Hypothalamus (tissue), 51 donors: ENCODE measurements at regions not wholly inside any gene's neighbourhood (a gene's known extent, or its start where the extent isn't known, plus 50 kb on each side); places are given as distances from the start of the nearest gene placed in this dataset.

Experiments
- DNase-seq, 51 donors: peaks; one replicate each; lab custom pipeline; 2025; lab: John Stamatoyannopoulos, UW

DNA sequence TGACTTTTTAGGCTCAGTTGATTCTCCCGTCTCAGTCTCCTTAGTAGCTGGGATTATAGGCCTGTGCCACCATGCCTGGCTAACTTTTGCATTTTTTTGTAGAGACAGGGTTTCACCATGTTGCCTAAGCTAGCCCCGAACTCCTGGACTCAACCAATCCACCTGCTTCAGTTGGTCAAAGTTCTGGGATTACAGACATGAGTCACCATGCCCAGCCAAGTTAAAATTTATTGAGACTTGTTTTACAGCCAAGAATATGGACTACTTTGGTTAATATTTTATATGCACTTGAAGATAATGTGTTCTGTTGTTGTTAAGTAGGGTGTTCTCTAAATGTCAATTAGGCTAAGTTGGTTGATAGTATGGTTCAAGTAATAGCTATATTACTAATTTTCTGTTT is 58.7 kb downstream of the CYTL1 start:
- DNase-seq, result no peak

DNA sequence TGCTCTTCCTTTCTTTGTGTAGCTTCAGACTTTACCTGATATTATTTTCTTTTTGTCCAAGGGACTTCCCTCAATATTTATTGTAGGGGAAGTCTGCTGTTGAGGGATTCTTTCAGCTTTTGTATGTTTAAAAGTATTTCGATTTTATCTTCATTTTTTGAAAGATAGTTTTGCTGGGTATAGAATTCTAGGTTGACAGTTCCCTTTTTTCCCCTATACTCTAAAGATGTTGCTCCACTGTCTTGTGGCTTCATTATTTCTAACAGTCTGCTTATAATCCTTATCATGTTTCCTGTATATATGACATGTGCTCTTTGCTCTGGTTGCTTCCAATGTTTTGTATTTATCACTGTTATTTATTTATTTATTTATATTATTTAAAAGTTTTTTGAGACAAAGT is 57.3 kb downstream of the CYTL1 start:
- DNase-seq, result no peak

DNA sequence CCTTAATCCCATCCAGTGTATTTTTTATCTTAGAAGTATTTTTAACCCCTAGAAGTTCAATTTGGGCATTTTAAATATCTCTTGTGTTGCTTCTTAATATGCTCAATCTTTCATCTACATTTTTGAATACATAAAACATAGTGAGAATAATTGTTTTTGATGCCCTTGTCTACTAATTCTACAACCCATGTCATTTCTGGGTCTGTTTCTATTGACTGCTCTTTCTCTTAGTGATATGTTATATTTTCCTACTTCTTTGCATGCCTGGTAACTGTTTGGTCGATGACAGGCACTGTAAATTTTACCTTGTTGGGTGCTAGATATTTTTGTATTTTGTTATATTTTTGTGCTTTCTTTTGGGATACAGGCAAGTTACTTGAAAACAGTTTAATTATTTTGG is 56.3 kb downstream of the CYTL1 start:
- DNase-seq, result no peak
